HEK293 (cell line): ENCODE measurements at regions not wholly inside any gene's neighbourhood (a gene's known extent, or its start where the extent isn't known, plus 50 kb on each side); places are given as distances from the start of the nearest gene placed in this dataset.

Experiments
- CTCF ChIA-PET: fragments of 350-600 bp; formaldehyde crosslinking; extraction: SDS; loops from one replicate; lab custom pipeline; 2021; ENCODE audit warnings: antibody characterized with exemption; lab: Yijun Ruan, JAX
- POLR2A ChIA-PET: fragments of 300-600 bp; formaldehyde crosslinking; extraction: SDS; loops from one replicate; lab custom pipeline; 2020; ENCODE audit warnings: antibody characterized with exemption, inconsistent platforms; lab: Yijun Ruan, JAX
- H3K27ac ChIP-seq: fragments of 200-500 bp; sonication (Bioruptor generic); 2 replicates; pipeline ENCODE4 v1.5.1; 2014; ENCODE audit warnings: low read depth, low read length, control low read depth, inconsistent platforms; ENCODE audit errors: extremely low read depth
- H3K36me3 ChIP-seq, 2 experiments: fragments of 200-500 bp in 1 of 2; sonication (Bioruptor generic) in 1 of 2; 1 replicate in 1 of 2; 2 replicates in 1 of 2; pipeline ENCODE4 v1.5.1; 2014 to 2017; ENCODE audit warnings: inconsistent platforms in 2 of 2, low read length in 2 of 2; ENCODE audit not compliant: control insufficient read depth in 2 of 2, insufficient read depth in 1 of 2
- H3K4me1 ChIP-seq: fragments of 200-500 bp; sonication (Bioruptor generic); 2 replicates; pipeline ENCODE4 v1.5.1; 2014; ENCODE audit warnings: mild to moderate bottlenecking, low read length, inconsistent platforms; ENCODE audit not compliant: control insufficient read depth, insufficient read depth
- H3K4me3 ChIP-seq: 2 replicates; pipeline ENCODE4 v1.5.1; 2011; ENCODE audit warnings: low read depth, mild to moderate bottlenecking, control low read depth, low read length, moderate library complexity
- H3K9me3 ChIP-seq: fragments of 200-500 bp; sonication (Bioruptor generic); 2 replicates; pipeline ENCODE4 v1.5.1; 2014; ENCODE audit warnings: low read depth, low read length, inconsistent platforms; ENCODE audit not compliant: control insufficient read depth, insufficient read depth
- GLIS1 ChIP-seq: fragments of 450-650 bp; formaldehyde crosslinking; IDR thresholded peaks from 2 replicates; pipeline ENCODE4 v1.5.1; 2016; ENCODE audit warnings: missing biosample characterization, missing genetic modification characterization
- KLF9 ChIP-seq: fragments of 450-650 bp; formaldehyde crosslinking; IDR thresholded peaks from 2 replicates; pipeline ENCODE4 v1.5.1; 2016; ENCODE audit warnings: missing biosample characterization, missing genetic modification characterization, low read depth
- ZEB2 ChIP-seq: fragments of 450-650 bp; formaldehyde crosslinking; IDR thresholded peaks from 2 replicates; pipeline ENCODE4 v1.5.1; 2016; ENCODE audit warnings: missing biosample characterization, missing genetic modification characterization
- ZNF140 ChIP-seq: fragments of 450-650 bp; formaldehyde crosslinking; IDR thresholded peaks from 2 replicates; pipeline ENCODE4 v1.5.1; 2016; ENCODE audit warnings: missing biosample characterization, missing genetic modification characterization
- ZNF2 ChIP-seq: fragments of 450-650 bp; formaldehyde crosslinking; IDR thresholded peaks from 2 replicates; pipeline ENCODE4 v1.5.1; 2016; ENCODE audit warnings: missing biosample characterization, missing genetic modification characterization
- ZNF223 ChIP-seq: fragments of 450-650 bp; formaldehyde crosslinking; IDR thresholded peaks from 2 replicates; pipeline ENCODE4 v1.5.1; 2016; ENCODE audit warnings: missing biosample characterization, missing genetic modification characterization
- ZNF23 ChIP-seq: fragments of 450-650 bp; formaldehyde crosslinking; IDR thresholded peaks from 2 replicates; pipeline ENCODE4 v1.5.1; 2016; ENCODE audit warnings: missing biosample characterization, missing genetic modification characterization, borderline replicate concordance
- ZNF510 ChIP-seq: fragments of 450-650 bp; formaldehyde crosslinking; IDR thresholded peaks from 2 replicates; pipeline ENCODE4 v1.5.1; 2018; ENCODE audit warnings: mild to moderate bottlenecking, missing genetic modification characterization, missing biosample characterization; ENCODE audit not compliant: insufficient replicate concordance
- ZNF529 ChIP-seq: fragments of 450-650 bp; formaldehyde crosslinking; IDR thresholded peaks from 2 replicates; pipeline ENCODE4 v1.5.1; 2017; ENCODE audit warnings: missing genetic modification characterization, missing biosample characterization; ENCODE audit not compliant: insufficient replicate concordance
- ZNF701 ChIP-seq: fragments of 450-650 bp; formaldehyde crosslinking; IDR thresholded peaks from 2 replicates; pipeline ENCODE4 v1.5.1; 2016; ENCODE audit warnings: missing biosample characterization, missing genetic modification characterization
- ZSCAN16 ChIP-seq: fragments of 450-650 bp; formaldehyde crosslinking; IDR thresholded peaks from 2 replicates; pipeline ENCODE4 v1.5.1; 2016; ENCODE audit warnings: missing biosample characterization, missing genetic modification characterization
- TF ChIP-seq, protein P1 (sequence below): fragments of 450-650 bp; formaldehyde crosslinking; IDR thresholded peaks from 2 replicates; pipeline ENCODE4 v1.5.1; 2016; ENCODE audit warnings: missing biosample characterization, missing genetic modification characterization
- TF ChIP-seq, protein P2 (sequence below): fragments of 450-650 bp; formaldehyde crosslinking; IDR thresholded peaks from 2 replicates; pipeline ENCODE4 v1.5.1; 2016; ENCODE audit warnings: missing biosample characterization, missing genetic modification characterization
- TF ChIP-seq, protein P3 (sequence below): fragments of 450-650 bp; IDR thresholded peaks from 2 replicates; pipeline ENCODE4 v1.5.1; 2018; ENCODE audit warnings: missing biosample characterization, mild to moderate bottlenecking, missing genetic modification characterization
- TF ChIP-seq, protein P4 (sequence below): fragments of 450-650 bp; formaldehyde crosslinking; IDR thresholded peaks from 2 replicates; pipeline ENCODE4 v1.5.1; 2016; ENCODE audit warnings: missing biosample characterization, missing genetic modification characterization
- TF ChIP-seq, protein P5 (sequence below): fragments of 450-650 bp; formaldehyde crosslinking; IDR thresholded peaks from 2 replicates; pipeline ENCODE4 v1.5.1; 2017; ENCODE audit warnings: missing biosample characterization, missing genetic modification characterization
- TF ChIP-seq, protein P6 (sequence below): fragments of 450-650 bp; formaldehyde crosslinking; IDR thresholded peaks from 2 replicates; pipeline ENCODE4 v1.5.0; 2017; ENCODE audit warnings: missing biosample characterization, missing genetic modification characterization, borderline replicate concordance

DNA sequence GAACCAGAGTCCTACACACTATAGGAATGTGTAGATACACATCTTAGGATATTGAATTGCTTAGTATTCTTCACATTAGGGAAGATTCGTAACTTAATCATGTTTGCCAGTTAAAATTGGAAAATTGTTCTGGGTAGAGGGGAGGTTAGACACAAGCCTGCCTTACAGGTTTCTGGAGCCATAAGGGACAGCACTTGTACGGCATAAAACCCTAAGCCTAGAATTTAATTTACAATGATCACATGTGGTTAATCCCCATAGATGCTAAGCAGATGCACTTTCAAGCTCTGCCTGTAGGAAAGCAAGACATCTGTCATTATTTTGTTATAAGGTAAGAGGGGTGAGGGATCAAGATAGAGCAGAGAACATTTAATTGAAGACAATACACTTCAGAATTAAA is 820.7 kb downstream of the NCAM2 start (continued):
- TF ChIP-seq, protein P1, sequence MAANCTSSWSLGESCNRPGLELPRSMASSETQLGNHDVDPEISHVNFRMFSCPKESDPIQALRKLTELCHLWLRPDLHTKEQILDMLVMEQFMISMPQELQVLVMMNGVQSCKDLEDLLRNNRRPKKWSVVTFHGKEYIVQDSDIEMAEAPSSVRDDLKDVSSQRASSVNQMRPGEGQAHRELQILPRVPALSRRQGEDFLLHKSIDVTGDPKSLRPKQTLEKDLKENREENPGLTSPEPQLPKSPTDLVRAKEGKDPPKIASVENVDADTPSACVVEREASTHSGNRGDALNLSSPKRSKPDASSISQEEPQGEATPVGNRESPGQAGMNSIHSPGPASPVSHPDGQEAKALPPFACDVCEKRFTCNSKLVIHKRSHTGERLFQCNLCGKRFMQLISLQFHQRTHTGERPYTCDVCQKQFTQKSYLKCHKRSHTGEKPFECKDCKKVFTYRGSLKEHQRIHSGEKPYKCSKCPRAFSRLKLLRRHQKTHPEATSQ (tag by site-specific recombination), result no peak

DNA sequence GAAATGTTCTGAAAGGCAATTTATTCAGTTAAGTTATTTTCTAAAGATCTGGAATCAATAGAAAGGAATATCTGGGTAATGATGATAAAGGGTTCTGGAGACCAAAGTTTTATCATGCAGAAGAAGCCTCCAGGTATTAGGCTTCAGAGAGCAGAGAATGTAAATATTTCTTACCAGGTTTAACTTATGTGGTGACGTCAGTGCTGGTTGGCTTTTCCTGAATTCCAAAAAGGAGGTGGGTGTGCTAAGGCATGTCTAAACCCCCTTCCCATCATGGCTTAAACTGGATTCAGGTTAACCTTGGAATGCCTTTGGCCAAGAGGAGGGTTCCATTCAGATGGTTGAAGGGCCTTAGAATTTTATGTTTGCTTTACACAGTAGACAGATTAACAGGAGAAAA is 829.9 kb downstream of the NCAM2 start:
- no peak overlapping the region for H3K4me3 ChIP-seq
- ChIA-PET CTCF (no interaction called here), POLR2A (no interaction called here)
- H3K27ac ChIP-seq, result no peak overlapping the region
- no peak for TF ChIP-seq ZNF23 (tag by site-specific recombination)
- no peak for TF ChIP-seq ZNF140 (tag by site-specific recombination)
- no peak for TF ChIP-seq ZNF2
- TF ChIP-seq ZNF529 (tag by site-specific recombination), result no peak
- TF ChIP-seq ZSCAN16, result no peak
- no peak for TF ChIP-seq GLIS1 (tag by site-specific recombination)
- no peak for TF ChIP-seq ZEB2 (tag by site-specific recombination)
- TF ChIP-seq, protein P2, sequence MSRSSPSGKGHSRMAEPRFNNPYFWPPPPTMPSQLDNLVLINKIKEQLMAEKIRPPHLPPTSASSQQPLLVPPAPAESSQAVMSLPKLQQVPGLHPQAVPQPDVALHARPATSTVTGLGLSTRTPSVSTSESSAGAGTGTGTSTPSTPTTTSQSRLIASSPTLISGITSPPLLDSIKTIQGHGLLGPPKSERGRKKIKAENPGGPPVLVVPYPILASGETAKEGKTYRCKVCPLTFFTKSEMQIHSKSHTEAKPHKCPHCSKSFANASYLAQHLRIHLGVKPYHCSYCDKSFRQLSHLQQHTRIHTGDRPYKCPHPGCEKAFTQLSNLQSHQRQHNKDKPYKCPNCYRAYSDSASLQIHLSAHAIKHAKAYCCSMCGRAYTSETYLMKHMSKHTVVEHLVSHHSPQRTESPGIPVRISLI (tag by site-specific recombination), result no peak
- TF ChIP-seq, protein P3, sequence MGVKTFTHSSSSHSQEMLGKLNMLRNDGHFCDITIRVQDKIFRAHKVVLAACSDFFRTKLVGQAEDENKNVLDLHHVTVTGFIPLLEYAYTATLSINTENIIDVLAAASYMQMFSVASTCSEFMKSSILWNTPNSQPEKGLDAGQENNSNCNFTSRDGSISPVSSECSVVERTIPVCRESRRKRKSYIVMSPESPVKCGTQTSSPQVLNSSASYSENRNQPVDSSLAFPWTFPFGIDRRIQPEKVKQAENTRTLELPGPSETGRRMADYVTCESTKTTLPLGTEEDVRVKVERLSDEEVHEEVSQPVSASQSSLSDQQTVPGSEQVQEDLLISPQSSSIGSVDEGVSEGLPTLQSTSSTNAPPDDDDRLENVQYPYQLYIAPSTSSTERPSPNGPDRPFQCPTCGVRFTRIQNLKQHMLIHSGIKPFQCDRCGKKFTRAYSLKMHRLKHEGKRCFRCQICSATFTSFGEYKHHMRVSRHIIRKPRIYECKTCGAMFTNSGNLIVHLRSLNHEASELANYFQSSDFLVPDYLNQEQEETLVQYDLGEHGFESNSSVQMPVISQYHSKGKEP (tag by site-specific recombination), result no peak
- no peak for TF ChIP-seq ZNF223 (tag by site-specific recombination)
- no peak for TF ChIP-seq ZNF701
- TF ChIP-seq, protein P4, sequence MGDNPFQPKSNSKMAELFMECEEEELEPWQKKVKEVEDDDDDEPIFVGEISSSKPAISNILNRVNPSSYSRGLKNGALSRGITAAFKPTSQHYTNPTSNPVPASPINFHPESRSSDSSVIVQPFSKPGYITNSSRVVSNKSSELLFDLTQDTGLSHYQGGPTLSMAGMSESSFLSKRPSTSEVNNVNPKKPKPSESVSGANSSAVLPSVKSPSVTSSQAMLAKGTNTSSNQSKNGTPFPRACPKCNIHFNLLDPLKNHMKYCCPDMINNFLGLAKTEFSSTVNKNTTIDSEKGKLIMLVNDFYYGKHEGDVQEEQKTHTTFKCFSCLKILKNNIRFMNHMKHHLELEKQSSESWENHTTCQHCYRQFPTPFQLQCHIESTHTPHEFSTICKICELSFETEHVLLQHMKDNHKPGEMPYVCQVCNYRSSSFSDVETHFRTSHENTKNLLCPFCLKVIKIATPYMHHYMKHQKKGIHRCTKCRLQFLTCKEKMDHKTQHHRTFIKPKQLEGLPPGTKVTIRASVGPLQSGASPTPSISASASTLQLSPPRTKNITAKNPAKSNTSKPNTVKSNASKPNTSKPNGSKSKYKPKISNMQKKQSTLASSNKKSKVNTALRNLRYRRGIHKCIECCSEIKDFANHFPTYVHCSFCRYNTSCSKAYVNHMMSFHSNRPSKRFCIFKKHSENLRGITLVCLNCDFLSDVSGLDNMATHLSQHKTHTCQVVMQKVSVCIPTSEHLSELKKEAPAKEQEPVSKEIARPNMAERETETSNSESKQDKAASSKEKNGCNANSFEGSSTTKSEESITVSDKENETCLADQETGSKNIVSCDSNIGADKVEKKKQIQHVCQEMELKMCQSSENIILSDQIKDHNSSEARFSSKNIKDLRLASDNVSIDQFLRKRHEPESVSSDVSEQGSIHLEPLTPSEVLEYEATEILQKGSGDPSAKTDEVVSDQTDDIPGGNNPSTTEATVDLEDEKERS (tag by site-specific recombination), result no peak
- no peak for TF ChIP-seq KLF9
- TF ChIP-seq, protein P5, sequence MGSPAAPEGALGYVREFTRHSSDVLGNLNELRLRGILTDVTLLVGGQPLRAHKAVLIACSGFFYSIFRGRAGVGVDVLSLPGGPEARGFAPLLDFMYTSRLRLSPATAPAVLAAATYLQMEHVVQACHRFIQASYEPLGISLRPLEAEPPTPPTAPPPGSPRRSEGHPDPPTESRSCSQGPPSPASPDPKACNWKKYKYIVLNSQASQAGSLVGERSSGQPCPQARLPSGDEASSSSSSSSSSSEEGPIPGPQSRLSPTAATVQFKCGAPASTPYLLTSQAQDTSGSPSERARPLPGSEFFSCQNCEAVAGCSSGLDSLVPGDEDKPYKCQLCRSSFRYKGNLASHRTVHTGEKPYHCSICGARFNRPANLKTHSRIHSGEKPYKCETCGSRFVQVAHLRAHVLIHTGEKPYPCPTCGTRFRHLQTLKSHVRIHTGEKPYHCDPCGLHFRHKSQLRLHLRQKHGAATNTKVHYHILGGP (tag by site-specific recombination), result no peak
- TF ChIP-seq, protein P6, sequence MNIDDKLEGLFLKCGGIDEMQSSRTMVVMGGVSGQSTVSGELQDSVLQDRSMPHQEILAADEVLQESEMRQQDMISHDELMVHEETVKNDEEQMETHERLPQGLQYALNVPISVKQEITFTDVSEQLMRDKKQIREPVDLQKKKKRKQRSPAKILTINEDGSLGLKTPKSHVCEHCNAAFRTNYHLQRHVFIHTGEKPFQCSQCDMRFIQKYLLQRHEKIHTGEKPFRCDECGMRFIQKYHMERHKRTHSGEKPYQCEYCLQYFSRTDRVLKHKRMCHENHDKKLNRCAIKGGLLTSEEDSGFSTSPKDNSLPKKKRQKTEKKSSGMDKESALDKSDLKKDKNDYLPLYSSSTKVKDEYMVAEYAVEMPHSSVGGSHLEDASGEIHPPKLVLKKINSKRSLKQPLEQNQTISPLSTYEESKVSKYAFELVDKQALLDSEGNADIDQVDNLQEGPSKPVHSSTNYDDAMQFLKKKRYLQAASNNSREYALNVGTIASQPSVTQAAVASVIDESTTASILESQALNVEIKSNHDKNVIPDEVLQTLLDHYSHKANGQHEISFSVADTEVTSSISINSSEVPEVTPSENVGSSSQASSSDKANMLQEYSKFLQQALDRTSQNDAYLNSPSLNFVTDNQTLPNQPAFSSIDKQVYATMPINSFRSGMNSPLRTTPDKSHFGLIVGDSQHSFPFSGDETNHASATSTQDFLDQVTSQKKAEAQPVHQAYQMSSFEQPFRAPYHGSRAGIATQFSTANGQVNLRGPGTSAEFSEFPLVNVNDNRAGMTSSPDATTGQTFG (tag by site-specific recombination), result no peak
- TF ChIP-seq ZNF510 (tag by site-specific recombination), result no peak
- H3K9me3 ChIP-seq, result no peaks in the 10 kb centered on the region
- no peaks in the 10 kb centered on the region for H3K36me3 ChIP-seq
- no peaks in the 10 kb centered on the region for H3K4me1 ChIP-seq
